ENCODE measurements at regions not wholly inside any gene's neighbourhood (a gene's known extent, or its start where the extent isn't known, plus 50 kb on each side); places are given as distances from the start of the nearest gene placed in this dataset.

DNA sequence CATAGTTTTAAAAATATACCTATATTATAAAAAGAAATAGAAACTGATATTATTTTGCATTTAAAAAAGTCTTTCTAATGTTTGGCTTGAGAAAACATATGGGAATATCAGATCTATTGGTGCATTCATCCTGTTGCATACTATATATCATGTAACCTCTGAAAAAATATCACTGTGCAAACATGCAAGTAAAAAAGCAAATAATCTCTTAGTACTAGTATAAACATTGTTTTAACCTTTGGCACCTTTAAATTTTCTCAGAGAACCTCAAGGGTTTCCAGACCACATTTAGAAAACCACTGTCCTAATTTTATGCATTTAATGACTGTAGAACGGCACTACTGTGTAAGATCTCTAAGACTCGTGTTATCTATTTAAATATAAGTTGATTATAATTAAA, 416.8 kb downstream of the LRFN5 start:
- TF ChIP-seq, protein P1, sequence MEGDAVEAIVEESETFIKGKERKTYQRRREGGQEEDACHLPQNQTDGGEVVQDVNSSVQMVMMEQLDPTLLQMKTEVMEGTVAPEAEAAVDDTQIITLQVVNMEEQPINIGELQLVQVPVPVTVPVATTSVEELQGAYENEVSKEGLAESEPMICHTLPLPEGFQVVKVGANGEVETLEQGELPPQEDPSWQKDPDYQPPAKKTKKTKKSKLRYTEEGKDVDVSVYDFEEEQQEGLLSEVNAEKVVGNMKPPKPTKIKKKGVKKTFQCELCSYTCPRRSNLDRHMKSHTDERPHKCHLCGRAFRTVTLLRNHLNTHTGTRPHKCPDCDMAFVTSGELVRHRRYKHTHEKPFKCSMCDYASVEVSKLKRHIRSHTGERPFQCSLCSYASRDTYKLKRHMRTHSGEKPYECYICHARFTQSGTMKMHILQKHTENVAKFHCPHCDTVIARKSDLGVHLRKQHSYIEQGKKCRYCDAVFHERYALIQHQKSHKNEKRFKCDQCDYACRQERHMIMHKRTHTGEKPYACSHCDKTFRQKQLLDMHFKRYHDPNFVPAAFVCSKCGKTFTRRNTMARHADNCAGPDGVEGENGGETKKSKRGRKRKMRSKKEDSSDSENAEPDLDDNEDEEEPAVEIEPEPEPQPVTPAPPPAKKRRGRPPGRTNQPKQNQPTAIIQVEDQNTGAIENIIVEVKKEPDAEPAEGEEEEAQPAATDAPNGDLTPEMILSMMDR (IDR thresholded peaks at IDR 0.05 in 8 of 11, conservative IDR thresholded peaks at IDR 0.05 in 3 of 11) = no peak
- TF ChIP-seq POLR2AphosphoS5 (IDR thresholded peaks at IDR 0.05) (no peak), POLR2A (IDR thresholded peaks at IDR 0.05) (no peak)

Measured in spleen (tissue), 7 donors.